Activated T-cell treated with anti-CD3 and anti-CD28 coated beads, Interleukin-2, amount 50 U/mL, for 24 hours (primary cell): ENCODE measurements at regions not wholly inside any gene's neighbourhood (a gene's known extent, or its start where the extent isn't known, plus 50 kb on each side); places are given as distances from the start of the nearest gene placed in this dataset.

ENCODE experiments used
- DNase-seq: peaks from one replicate; pipeline ENCODE4 v3.0.0-alpha.2; 2020
- H3K27ac Mint-ChIP-seq: 2 replicates; pipeline ENCODE4 v1.8.0; 2020; ENCODE audit warnings: mild to moderate bottlenecking, mixed read lengths
- H3K27me3 Mint-ChIP-seq: 2 replicates; pipeline ENCODE4 v1.8.0; 2020; ENCODE audit warnings: mixed read lengths
- H3K36me3 Mint-ChIP-seq: 2 replicates; pipeline ENCODE4 v1.8.0; 2020; ENCODE audit warnings: low read depth, mixed read lengths
- H3K4me1 Mint-ChIP-seq: 2 replicates; pipeline ENCODE4 v1.8.0; 2020; ENCODE audit warnings: low read depth, mixed read lengths
- H3K4me3 Mint-ChIP-seq: 2 replicates; pipeline ENCODE4 v1.8.0; 2020; ENCODE audit warnings: mild to moderate bottlenecking, moderate library complexity, mixed read lengths
- H3K9me3 Mint-ChIP-seq: 2 replicates; pipeline ENCODE4 v1.8.0; 2020; ENCODE audit warnings: mixed read lengths

- H3K27me3 Mint-ChIP-seq, result peaks cover 4% of the 10 kb centered on the region
- no peak for DNase-seq
- no peaks in the 10 kb centered on the region for H3K36me3 Mint-ChIP-seq
- H3K4me3 Mint-ChIP-seq, result no peak overlapping the region
- no peaks in the 10 kb centered on the region for H3K9me3 Mint-ChIP-seq
- no peaks in the 10 kb centered on the region for H3K4me1 Mint-ChIP-seq
- no peak overlapping the region for H3K27ac Mint-ChIP-seq
Observed at GRCh38 chr4:54495091-54495490, 162.7 kb upstream of the KIT start.

GRCh38 chr4:54495641-54496040, 162.1 kb upstream of the KIT start:
- no peaks in the 10 kb centered on the region for H3K4me1 Mint-ChIP-seq
- H3K4me3 Mint-ChIP-seq, result no peak overlapping the region
- H3K9me3 Mint-ChIP-seq, result no peaks in the 10 kb centered on the region
- no peaks in the 10 kb centered on the region for H3K36me3 Mint-ChIP-seq
- DNase-seq, result no peak
- H3K27me3 Mint-ChIP-seq, result peaks cover 4% of the 10 kb centered on the region
- no peak overlapping the region for H3K27ac Mint-ChIP-seq

GRCh38 chr4:54496412-54496811, 161.3 kb upstream of the KIT start:
- Mint-ChIP-seq H3K36me3 (no peaks in the 10 kb centered on the region), H3K9me3 (no peaks in the 10 kb centered on the region), H3K27me3 (peaks cover 4% of the 10 kb centered on the region), H3K4me1 (no peaks in the 10 kb centered on the region), H3K27ac (no peak overlapping the region), H3K4me3 (no peak overlapping the region)
- DNase-seq, result no peak

- Mint-ChIP-seq H3K4me1 (no peaks in the 10 kb centered on the region), H3K4me3 (no peak overlapping the region), H3K27ac (no peak overlapping the region), H3K27me3 (peaks cover 4% of the 10 kb centered on the region), H3K36me3 (no peaks in the 10 kb centered on the region), H3K9me3 (no peaks in the 10 kb centered on the region)
- DNase-seq, result no peak
Observed at GRCh38 chr4:54497947-54498346, 159.8 kb upstream of the KIT start.

- DNase-seq, result no peak
- no peaks in the 10 kb centered on the region for H3K4me1 Mint-ChIP-seq
- no peak overlapping the region for H3K27ac Mint-ChIP-seq
- no peak overlapping the region for H3K4me3 Mint-ChIP-seq
- H3K9me3 Mint-ChIP-seq, result no peaks in the 10 kb centered on the region
- H3K27me3 Mint-ChIP-seq, result peaks cover 4% of the 10 kb centered on the region
- H3K36me3 Mint-ChIP-seq, result no peaks in the 10 kb centered on the region
Observed at GRCh38 chr4:54498661-54499111, 159.1 kb upstream of the KIT start.

- H3K27ac Mint-ChIP-seq, result no peak overlapping the region
- no peak for DNase-seq
- H3K27me3 Mint-ChIP-seq, result peaks cover 4% of the 10 kb centered on the region
- H3K36me3 Mint-ChIP-seq, result no peaks in the 10 kb centered on the region
- no peaks in the 10 kb centered on the region for H3K9me3 Mint-ChIP-seq
- no peak overlapping the region for H3K4me3 Mint-ChIP-seq
- no peaks in the 10 kb centered on the region for H3K4me1 Mint-ChIP-seq
Observed at GRCh38 chr4:54499308-54500074, 158.3 kb upstream of the KIT start.

GRCh38 chr4:54505362-54505761, 152.4 kb upstream of the KIT start:
- DNase-seq, result no peak

GRCh38 chr4:54505996-54506395, 151.8 kb upstream of the KIT start:
- Mint-ChIP-seq H3K4me3 (no peak overlapping the region), H3K36me3 (no peaks in the 10 kb centered on the region), H3K27me3 (no peaks in the 10 kb centered on the region), H3K9me3 (peaks cover 7% of the 10 kb centered on the region), H3K27ac (no peak overlapping the region), H3K4me1 (no peaks in the 10 kb centered on the region)
- no peak for DNase-seq

More at GRCh38 chr4:54505362-54505761, 152.4 kb upstream of the KIT start:
- Mint-ChIP-seq H3K27ac (no peak overlapping the region), H3K4me3 (no peak overlapping the region), H3K27me3 (no peaks in the 10 kb centered on the region), H3K4me1 (no peaks in the 10 kb centered on the region), H3K9me3 (peaks cover 7% of the 10 kb centered on the region), H3K36me3 (no peaks in the 10 kb centered on the region)

- no peaks in the 10 kb centered on the region for H3K36me3 Mint-ChIP-seq
- DNase-seq, result no peak
- H3K4me1 Mint-ChIP-seq, result no peaks in the 10 kb centered on the region
- H3K9me3 Mint-ChIP-seq, result peaks cover 7% of the 10 kb centered on the region
- H3K27ac Mint-ChIP-seq, result no peak overlapping the region
- no peaks in the 10 kb centered on the region for H3K27me3 Mint-ChIP-seq
- no peak overlapping the region for H3K4me3 Mint-ChIP-seq
Observed at GRCh38 chr4:54509057-54509456, 148.7 kb upstream of the KIT start.

GRCh38 chr4:54513204-54513603, 144.6 kb upstream of the KIT start:
- Mint-ChIP-seq H3K9me3 (no peaks in the 10 kb centered on the region), H3K4me1 (no peaks in the 10 kb centered on the region), H3K27me3 (no peaks in the 10 kb centered on the region), H3K27ac (no peak overlapping the region), H3K4me3 (no peak overlapping the region), H3K36me3 (no peaks in the 10 kb centered on the region)
- DNase-seq, result no peak

- H3K36me3 Mint-ChIP-seq, result no peaks in the 10 kb centered on the region
- H3K9me3 Mint-ChIP-seq, result no peaks in the 10 kb centered on the region
- DNase-seq, result no peak
- no peaks in the 10 kb centered on the region for H3K27me3 Mint-ChIP-seq
- no peaks in the 10 kb centered on the region for H3K4me1 Mint-ChIP-seq
- H3K27ac Mint-ChIP-seq, result no peak overlapping the region
- H3K4me3 Mint-ChIP-seq, result no peak overlapping the region
Observed at GRCh38 chr4:54513741-54514140, 144.0 kb upstream of the KIT start.

- Mint-ChIP-seq H3K4me1 (no peaks in the 10 kb centered on the region), H3K4me3 (no peak overlapping the region), H3K36me3 (no peaks in the 10 kb centered on the region), H3K9me3 (no peaks in the 10 kb centered on the region), H3K27me3 (no peaks in the 10 kb centered on the region), H3K27ac (no peak overlapping the region)
- no peak for DNase-seq
Observed at GRCh38 chr4:54516556-54517215, 141.1 kb upstream of the KIT start.

GRCh38 chr4:54517781-54518444, 139.8 kb upstream of the KIT start:
- H3K4me3 Mint-ChIP-seq, result no peak overlapping the region
- no peaks in the 10 kb centered on the region for H3K4me1 Mint-ChIP-seq
- no peaks in the 10 kb centered on the region for H3K9me3 Mint-ChIP-seq
- DNase-seq, result no peak
- no peaks in the 10 kb centered on the region for H3K27me3 Mint-ChIP-seq
- no peaks in the 10 kb centered on the region for H3K36me3 Mint-ChIP-seq
- H3K27ac Mint-ChIP-seq, result no peak overlapping the region

- H3K27ac Mint-ChIP-seq, result no peak overlapping the region
- no peaks in the 10 kb centered on the region for H3K27me3 Mint-ChIP-seq
- no peaks in the 10 kb centered on the region for H3K36me3 Mint-ChIP-seq
- no peaks in the 10 kb centered on the region for H3K9me3 Mint-ChIP-seq
- H3K4me1 Mint-ChIP-seq, result no peaks in the 10 kb centered on the region
- DNase-seq, result no peak
- H3K4me3 Mint-ChIP-seq, result no peak overlapping the region
Observed at GRCh38 chr4:54525602-54526001, 132.2 kb upstream of the KIT start.

GRCh38 chr4:54526560-54526959, 131.2 kb upstream of the KIT start:
- Mint-ChIP-seq H3K4me1 (no peaks in the 10 kb centered on the region), H3K27ac (no peak overlapping the region), H3K4me3 (no peak overlapping the region), H3K9me3 (no peaks in the 10 kb centered on the region), H3K27me3 (no peaks in the 10 kb centered on the region), H3K36me3 (no peaks in the 10 kb centered on the region)
- DNase-seq, result no peak
